Cortex of kidney (tissue), 1 donor: ENCODE measurements at regions not wholly inside any gene's neighbourhood (a gene's known extent, or its start where the extent isn't known, plus 50 kb on each side); places are given as distances from the start of the nearest gene placed in this dataset.

ENCODE experiments used
- DNase-seq: peaks from one replicate; lab custom pipeline; 2025; lab: John Stamatoyannopoulos, UW

GRCh38 chr11:15730995-15731385 lies 616.3 kb downstream of the INSC start:
- no peak for DNase-seq

DNA sequence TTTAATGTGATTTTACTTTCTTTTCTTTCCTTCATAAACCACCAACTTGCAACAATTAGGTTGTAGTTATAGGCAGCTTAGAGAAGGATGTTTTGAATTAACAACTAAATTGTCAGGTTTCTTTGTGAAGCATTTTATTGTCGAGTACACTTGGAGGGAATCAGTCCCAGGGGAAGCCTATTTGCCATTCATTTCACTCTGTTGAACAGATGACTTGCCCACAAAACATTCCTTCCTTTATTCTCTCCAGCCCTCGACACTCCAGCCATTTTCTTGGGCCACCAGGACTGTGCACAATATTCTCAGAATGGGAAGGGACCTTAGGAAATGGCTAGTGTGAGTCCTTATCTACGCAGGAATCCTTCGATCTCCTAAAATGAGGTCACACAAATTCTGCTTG lies 620.6 kb downstream of the SOX6 start:
- no peak for DNase-seq

GRCh38 chr11:15737320-15737719 lies 619.0 kb downstream of the SOX6 start:
- DNase-seq, result no peak

- DNase-seq, result no peak
These were observed 617.4 kb downstream of the SOX6 start for GRCh38 chr11:15738931-15739330.

GRCh38 chr11:15742626-15743519 lies 613.5 kb downstream of the SOX6 start:
- no peak for DNase-seq

DNA sequence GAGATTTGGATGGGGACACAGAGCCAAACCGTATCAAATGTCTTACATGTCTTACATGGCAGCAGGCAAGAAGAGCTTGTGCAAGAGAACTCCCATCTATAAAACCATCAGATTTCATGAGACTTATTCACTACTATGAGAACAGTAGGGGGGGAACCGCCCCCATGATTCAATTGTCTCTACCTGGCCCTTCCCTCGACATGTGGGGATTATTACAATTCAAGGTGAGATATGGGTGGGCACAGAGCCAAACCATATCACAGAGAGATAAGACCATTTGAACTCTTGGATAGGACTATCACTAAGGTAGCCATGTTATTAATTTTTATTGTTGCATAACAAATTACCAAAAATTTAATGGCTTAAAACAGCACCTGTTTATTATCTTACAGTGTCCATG lies 611.7 kb downstream of the SOX6 start:
- DNase-seq, result no peak

DNA sequence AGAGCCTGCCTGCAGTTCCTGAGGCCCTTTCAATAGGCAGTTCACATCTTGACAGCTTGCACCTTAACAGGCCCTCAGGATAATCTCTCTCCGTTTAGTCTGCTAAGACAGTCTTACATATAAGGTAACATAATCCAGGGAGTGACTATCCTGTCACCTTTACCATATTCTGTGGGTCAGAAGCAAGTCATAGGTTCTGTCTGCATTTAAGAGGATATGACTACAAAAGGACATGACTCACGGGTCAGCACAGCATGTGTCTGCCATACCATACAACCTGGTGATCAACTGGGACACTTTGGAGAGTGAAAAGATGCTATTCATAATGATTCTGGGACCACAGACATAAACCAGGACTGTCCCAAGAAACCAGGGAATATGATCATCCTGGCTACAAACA lies 611.1 kb downstream of the SOX6 start:
- DNase-seq, result no peak

GRCh38 chr11:15747671-15748070 lies 608.7 kb downstream of the SOX6 start:
- no peak for DNase-seq

DNA sequence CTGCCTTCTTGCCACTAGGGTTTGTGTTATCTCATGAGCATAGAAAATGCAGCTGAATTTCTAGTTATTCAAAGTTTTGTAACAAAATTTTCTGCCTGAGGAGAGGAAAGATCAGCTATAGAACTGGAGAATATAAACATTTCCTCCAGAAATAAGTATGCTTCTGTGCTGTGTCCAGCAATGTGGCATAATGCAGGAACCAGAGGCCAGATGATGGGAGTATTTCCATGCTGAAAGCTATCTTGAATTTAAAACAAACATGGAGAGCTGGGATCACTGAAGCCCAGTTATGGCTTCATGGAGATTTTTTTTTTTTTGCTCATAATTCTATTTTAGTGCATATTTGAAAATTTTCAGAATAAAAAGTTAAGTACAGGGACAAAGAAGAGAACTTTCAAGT lies 608.2 kb downstream of the SOX6 start:
- no peak for DNase-seq

DNA sequence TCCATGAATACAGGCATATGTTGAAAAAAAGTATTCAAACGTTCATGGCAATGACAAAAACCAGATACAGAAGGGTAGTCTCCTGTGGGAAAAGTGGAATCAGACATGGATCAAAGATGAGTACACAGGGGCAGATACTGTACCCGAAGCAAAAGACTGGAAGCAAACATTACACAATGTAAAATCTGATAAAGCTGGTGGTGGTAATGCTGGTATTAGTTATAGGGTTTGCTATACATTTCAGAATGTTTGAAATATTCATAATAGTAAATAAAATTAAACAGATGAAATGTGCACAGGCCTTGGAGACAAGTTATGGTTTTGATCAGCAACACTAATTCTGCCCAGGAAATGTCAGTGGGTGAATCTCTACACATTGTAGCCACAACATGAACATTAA lies 607.6 kb downstream of the SOX6 start:
- DNase-seq, result no peak

DNA sequence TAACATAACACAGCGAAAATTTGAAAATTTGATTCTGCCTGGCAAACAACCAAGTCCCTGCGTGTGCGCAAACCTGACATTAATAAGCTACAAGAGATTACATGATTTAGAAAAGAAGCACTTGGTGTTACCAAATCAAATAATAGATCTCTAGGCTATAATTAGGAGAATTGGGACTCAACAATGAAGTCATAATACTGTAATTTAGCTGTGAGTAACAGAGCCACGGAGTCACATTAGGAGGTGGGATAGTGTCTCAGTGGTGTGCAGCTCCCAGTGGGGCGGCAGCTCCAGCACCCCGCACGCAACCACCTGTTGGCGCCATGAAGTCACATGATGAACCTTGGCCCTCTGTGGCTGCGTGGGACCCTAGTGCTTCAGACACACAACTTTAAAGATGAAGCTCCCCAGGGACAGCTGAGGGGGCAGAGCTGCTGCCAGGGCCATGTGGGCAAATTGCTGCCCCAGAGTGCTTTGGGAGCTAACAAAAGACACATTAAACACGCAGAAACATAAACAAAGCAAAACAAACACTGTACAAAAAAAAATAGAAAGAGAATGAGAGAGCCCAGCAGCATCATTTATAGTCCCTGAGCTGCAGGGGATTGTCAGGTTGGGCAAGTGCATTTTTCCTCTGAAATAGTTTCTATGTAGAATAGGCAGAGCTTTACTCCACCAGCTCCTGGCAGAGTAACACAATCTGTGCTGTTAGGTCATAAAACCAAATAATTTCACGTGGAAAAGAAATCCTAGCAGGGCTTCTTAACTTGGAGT lies 605.6 kb downstream of the SOX6 start:
- DNase-seq, result no peak

DNA sequence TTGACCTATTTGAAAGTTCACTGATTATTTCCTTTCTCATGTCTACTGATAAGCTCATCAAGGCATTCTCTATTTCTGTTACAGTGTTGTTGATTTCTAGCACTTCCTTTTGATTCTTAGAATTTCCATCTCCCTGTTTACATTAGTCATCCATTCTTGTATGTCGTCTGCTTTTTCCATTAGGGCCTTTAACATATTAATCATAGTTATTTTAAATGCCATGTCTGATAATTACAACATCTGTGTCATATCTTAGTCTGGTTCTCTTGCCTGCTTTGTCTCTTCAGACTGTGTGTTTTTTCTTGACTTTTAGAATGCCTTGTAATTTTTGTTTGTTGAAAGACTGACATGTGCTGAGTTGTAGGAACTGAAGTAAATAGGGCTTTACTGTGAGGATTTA lies 602.1 kb downstream of the SOX6 start:
- DNase-seq, result no peak

GRCh38 chr11:15757048-15757698 lies 599.2 kb downstream of the SOX6 start:
- no peak for DNase-seq

- no peak for DNase-seq
These were observed 597.4 kb downstream of the SOX6 start for GRCh38 chr11:15758857-15759465.

- DNase-seq, result no peak
These were observed 595.1 kb downstream of the SOX6 start for GRCh38 chr11:15761235-15761634.

DNA sequence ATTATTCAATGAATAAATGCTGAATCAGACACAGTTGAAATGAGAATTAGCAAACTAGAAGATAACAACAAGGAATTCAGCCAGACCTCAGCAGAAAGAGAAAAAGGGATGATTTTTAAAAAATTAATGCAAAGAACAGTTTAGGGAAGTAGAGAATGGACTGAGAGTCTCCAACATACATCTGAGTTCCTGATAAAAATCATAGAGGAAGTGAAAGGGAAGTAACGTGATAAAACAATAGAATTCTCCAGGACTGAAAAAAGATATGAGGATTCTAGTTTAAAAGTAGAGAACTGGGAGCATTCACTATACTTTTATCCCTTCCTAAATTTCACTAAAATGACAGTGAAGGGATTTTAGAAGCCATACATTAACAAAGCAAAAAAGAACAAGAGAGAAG lies 592.0 kb downstream of the SOX6 start:
- DNase-seq, result no peak

- DNase-seq, result no peak
These were observed 591.4 kb downstream of the SOX6 start for GRCh38 chr11:15764948-15765347.

- no peak for DNase-seq
These were observed 590.8 kb downstream of the SOX6 start for GRCh38 chr11:15765530-15765929.

GRCh38 chr11:15768321-15768720 lies 588.0 kb downstream of the SOX6 start:
- no peak for DNase-seq

DNA sequence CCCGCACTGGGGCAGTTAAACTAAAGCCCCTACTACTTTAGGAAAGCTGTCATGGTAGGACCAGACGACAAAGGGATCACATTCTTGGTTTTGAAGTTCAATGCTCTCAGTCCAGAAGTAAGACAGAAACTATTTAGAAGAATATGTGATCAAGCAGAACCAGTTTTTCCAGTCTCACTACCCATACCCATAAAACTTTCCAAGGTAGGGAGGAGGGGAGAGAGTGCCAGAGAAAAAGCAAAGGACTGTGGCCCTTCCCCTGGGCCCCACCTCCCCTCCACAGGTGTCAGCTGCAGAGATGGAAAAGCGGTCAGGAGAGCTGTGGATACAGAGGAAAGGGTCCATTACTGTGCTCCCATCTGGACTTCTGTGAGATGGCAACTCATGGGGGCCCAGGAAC lies 587.1 kb downstream of the SOX6 start:
- no peak for DNase-seq

GRCh38 chr11:15770798-15771414 lies 585.4 kb downstream of the SOX6 start:
- DNase-seq, result no peak

GRCh38 chr11:15772547-15772946 lies 583.8 kb downstream of the SOX6 start:
- DNase-seq, result no peak
